ENCODE measurements at regions not wholly inside any gene's neighbourhood (a gene's known extent, or its start where the extent isn't known, plus 50 kb on each side); places are given as distances from the start of the nearest gene placed in this dataset.

- TF ChIP-seq CTCF (IDR thresholded peaks at IDR 0.05) (no peak), POLR2A (IDR thresholded peaks at IDR 0.05) (peak in 1 of 2 donors; percentile 16)
Observed at GRCh38 chr20:50283922-50284810, 93.5 kb downstream of the CEBPB start.

Data from adrenal gland (tissue), 5 donors.